ENCODE measurements at regions not wholly inside any gene's neighbourhood (a gene's known extent, or its start where the extent isn't known, plus 50 kb on each side); places are given as distances from the start of the nearest gene placed in this dataset.

DNA sequence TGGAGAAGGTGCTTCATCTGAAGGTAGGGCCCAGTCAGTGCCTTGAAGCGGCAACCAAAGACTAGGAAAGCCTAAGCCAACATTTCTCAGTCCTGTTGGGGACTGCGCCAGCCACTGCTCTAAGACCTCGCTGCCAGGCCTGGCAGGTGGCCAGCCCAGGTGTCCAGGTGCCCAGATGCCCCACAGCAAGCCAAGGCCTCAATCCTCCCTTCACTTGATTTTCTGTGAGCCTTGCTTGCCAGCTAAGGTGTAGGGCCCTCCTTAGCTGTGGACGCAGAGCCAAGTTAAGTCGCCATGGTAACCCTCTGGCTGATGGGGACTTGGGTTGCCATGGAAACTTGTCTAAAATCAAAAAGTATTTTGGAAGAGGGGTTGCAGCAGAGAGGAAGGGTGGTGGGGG lies 135.0 kb downstream of the NAV1 start:
- TF ChIP-seq POLR2A (IDR thresholded peaks at IDR 0.05): no peak
- TF ChIP-seq, protein P1, sequence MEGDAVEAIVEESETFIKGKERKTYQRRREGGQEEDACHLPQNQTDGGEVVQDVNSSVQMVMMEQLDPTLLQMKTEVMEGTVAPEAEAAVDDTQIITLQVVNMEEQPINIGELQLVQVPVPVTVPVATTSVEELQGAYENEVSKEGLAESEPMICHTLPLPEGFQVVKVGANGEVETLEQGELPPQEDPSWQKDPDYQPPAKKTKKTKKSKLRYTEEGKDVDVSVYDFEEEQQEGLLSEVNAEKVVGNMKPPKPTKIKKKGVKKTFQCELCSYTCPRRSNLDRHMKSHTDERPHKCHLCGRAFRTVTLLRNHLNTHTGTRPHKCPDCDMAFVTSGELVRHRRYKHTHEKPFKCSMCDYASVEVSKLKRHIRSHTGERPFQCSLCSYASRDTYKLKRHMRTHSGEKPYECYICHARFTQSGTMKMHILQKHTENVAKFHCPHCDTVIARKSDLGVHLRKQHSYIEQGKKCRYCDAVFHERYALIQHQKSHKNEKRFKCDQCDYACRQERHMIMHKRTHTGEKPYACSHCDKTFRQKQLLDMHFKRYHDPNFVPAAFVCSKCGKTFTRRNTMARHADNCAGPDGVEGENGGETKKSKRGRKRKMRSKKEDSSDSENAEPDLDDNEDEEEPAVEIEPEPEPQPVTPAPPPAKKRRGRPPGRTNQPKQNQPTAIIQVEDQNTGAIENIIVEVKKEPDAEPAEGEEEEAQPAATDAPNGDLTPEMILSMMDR (IDR thresholded peaks at IDR 0.05): no peak

Data from thyroid gland (tissue), 4 donors.